ENCODE measurements at regions not wholly inside any gene's neighbourhood (a gene's known extent, or its start where the extent isn't known, plus 50 kb on each side); places are given as distances from the start of the nearest gene placed in this dataset.

DNA sequence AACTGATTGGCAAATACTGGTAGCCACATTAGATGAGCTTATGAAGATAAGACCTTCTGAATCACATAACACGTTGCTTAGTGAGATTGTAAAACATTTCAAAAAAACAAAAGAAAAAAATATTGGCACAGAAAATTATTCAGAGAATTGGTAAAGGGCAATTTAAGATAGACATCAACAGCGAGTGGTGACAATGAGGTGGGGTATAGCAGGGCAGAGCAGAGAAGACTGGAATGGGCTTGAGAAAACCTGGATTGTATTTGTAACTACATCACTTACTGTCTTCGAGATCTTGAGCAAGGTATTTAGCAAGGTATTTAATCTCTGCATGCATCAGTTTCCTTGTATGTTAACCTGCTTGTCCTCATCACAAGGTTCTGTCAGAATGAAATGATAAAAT, 313.0 kb upstream of the MEIS1 start:
- TF ChIP-seq, protein P1, sequence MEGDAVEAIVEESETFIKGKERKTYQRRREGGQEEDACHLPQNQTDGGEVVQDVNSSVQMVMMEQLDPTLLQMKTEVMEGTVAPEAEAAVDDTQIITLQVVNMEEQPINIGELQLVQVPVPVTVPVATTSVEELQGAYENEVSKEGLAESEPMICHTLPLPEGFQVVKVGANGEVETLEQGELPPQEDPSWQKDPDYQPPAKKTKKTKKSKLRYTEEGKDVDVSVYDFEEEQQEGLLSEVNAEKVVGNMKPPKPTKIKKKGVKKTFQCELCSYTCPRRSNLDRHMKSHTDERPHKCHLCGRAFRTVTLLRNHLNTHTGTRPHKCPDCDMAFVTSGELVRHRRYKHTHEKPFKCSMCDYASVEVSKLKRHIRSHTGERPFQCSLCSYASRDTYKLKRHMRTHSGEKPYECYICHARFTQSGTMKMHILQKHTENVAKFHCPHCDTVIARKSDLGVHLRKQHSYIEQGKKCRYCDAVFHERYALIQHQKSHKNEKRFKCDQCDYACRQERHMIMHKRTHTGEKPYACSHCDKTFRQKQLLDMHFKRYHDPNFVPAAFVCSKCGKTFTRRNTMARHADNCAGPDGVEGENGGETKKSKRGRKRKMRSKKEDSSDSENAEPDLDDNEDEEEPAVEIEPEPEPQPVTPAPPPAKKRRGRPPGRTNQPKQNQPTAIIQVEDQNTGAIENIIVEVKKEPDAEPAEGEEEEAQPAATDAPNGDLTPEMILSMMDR (IDR thresholded peaks at IDR 0.05) = no peak
- TF ChIP-seq POLR2A (IDR thresholded peaks at IDR 0.05) = no peak
